D341Med (cell line): ENCODE measurements at regions not wholly inside any gene's neighbourhood (a gene's known extent, or its start where the extent isn't known, plus 50 kb on each side); places are given as distances from the start of the nearest gene placed in this dataset.

ENCODE experiments used
- DNase-seq: peaks from one replicate; pipeline ENCODE4 v3.0.0; 2012; ENCODE audit warnings: low spot score

- no peak for DNase-seq
Observed at GRCh38 chr4:85393201-85393600, 81.7 kb upstream of the ARHGAP24 start.

- no peak for DNase-seq
Observed at GRCh38 chr4:85398276-85398675, 76.7 kb upstream of the ARHGAP24 start.

DNA sequence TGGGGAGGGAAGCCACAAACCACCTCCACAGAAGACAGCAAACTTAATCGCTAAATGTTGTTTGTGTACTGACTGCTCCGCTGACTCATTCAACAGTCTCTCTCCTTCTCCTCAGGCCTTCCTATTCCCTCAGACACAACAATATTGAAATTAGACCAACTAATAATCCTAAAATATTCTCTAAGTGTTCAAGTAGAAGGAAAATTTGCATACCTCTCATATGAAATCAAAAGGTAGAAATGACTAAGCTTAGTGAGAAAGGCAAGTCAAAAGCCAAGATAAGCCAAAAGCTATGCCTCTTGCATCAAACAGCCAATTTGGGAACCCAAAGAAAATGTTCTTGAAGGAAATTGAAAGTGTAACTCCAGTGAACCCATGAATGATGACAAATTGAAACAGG, 75.7 kb upstream of the ARHGAP24 start:
- no peak for DNase-seq

DNA sequence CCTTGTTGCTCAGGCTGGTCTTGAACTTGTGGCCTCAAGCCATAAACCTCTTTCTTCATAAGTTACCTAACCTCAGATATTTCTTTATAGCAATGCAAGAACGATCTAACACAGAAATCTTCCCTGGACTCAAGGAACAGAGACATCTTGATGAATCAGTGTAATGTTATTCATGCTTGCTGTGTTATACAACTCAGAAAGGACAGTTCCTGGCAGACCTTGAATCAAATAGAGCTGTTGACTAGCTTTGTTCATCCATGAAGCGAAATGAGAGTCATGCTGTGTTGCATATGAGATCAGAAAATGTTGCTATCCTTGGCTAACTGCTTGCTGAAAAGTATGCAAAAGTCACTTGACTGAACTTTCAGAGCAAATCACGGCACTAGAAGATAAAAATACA, 72.6 kb upstream of the ARHGAP24 start:
- no peak for DNase-seq

GRCh38 chr4:85406185-85406584, 68.8 kb upstream of the ARHGAP24 start:
- no peak for DNase-seq

- DNase-seq: no peak
Observed at GRCh38 chr4:85407546-85407945, 67.4 kb upstream of the ARHGAP24 start.

GRCh38 chr4:85408301-85408700, 66.6 kb upstream of the ARHGAP24 start:
- no peak for DNase-seq

GRCh38 chr4:85409251-85409650, 65.7 kb upstream of the ARHGAP24 start:
- no peak for DNase-seq

DNA sequence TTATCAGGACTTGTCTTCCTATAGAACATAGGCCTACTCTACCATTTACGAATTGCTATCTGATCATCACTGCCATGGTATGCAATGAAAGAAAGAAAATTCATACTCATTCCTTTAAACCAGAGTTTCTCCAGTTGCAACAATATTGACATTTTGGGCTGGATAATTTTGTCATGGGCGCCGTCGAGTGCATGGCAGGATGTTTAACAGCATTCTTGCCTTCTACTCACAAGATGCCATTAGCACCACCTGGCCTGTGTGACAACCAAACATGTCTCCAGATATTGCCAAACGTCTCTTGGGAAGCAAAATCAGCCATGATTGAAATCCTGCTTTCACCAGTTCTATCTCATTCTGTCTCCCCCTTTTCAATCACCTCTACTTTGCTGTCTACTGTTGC, 63.6 kb upstream of the ARHGAP24 start:
- DNase-seq: no peak

GRCh38 chr4:85414972-85415371, 60.0 kb upstream of the ARHGAP24 start:
- DNase-seq: no peak

DNA sequence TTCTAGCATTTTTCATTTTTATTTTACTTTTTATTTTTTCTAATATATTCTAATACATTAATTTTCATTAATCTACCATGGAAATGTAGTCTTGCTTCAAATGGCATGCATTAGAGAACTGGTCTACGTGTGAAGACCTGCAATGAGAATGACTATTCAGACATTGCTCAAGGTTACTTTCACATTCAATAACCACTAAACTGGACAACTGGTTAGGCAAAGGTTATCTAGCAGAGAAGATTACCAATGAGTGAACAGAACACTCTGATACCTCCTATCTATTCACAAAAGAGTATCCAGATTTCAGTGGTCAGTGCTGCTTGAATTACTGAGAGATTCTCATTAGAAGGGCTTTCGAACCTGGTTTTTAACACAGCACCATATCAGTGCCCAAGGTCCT, 58.9 kb upstream of the ARHGAP24 start:
- DNase-seq: no peak

DNA sequence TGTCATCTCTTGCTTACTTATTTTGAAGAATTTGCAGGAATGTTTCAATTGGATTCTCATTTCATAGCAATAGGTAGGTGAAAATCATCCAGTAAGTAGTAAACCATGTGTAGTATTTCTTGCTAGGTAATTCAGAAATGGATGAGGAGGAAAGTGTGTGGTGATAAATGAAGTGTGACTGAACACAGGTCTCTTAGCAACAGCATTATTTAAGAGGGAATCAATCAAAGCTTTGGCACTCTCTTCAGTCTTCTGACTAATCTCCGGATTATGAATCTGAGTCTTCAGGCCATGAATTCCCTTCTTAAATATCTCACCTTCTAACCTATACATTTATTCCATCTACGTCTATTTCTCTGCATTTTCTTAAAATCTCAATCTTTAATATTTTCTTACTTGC, 55.8 kb upstream of the ARHGAP24 start:
- peak; percentile 42 for DNase-seq

DNA sequence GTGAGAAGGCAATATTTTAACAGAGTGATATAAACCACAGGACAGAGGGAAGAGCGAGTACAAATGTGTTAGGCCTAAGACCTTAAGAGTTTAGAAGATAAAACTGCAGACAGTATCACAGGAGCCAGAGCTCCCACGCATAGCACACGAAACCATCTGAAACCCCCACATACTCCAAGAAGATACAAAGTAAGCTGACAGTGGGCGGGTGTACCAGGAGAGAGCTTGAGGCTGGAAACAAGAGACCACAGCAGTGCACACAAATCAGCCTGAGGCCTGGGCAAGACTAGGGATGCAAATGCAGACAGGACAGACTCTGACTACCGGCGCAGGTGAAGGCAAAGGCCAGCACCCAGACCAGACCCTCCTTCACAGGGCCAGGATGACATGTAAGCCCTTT, 54.1 kb upstream of the ARHGAP24 start:
- no peak for DNase-seq

DNA sequence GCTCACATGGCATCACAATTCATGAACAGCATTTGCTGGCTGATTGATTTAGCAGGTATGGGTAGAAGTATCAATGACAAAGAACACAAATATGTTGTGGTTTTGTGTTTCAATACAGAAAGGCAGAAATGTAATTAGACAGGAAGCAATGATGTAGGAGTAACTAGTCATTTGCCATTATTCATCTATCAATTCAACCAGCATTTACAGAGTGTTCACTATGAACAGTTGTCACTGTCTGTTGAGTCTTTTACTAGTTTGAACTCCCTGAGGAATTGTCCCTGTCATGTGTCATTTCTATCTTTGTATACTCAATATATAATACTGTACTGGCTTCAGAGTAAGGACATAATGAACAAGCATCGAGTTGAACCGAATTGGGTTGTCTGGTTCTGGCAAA, 51.5 kb upstream of the ARHGAP24 start:
- DNase-seq: no peak
